ENCODE measurements at regions not wholly inside any gene's neighbourhood (a gene's known extent, or its start where the extent isn't known, plus 50 kb on each side); places are given as distances from the start of the nearest gene placed in this dataset.

- CTCF ChIA-PET = no interaction called here
- no peak for DNase-seq
- no TSS peak for BruUV-seq (replicated peaks)
- peaks cover 9% of the 10 kb centered on the region; the same call in 1 of the 2 replicates for H3K4me1 ChIP-seq
- no peaks in the 10 kb centered on the region for H3K9me3 Mint-ChIP-seq (ENCODE audit: unreplicated experiment)
- POLR2A ChIA-PET = no interaction called here
- no peaks in the 10 kb centered on the region for H3K27me3 Mint-ChIP-seq (ENCODE audit: insufficient read depth, unreplicated experiment)
- H3K27ac Mint-ChIP-seq (ENCODE audit: unreplicated experiment) = no peak overlapping the region
- no peaks in the 10 kb centered on the region for H3K9me3 ChIP-seq
- no peak for TF ChIP-seq CTCF (IDR thresholded peaks at IDR 0.05; ENCODE audit: insufficient read depth in 1 of 2, low read depth in 1 of 2, low read length in 1 of 2, severe bottlenecking in 1 of 2, unreplicated experiment in 1 of 2)
- no peaks in the 10 kb centered on the region for H3K36me3 Mint-ChIP-seq (ENCODE audit: insufficient read depth, unreplicated experiment)
- H3K36me3 ChIP-seq (ENCODE audit: control insufficient read depth, insufficient read depth, low read length) = no peaks in the 10 kb centered on the region
- intact Hi-C loops (cut with micrococcal nuclease; ENCODE audit: unreplicated experiment) = no loop called here
- peaks cover 13% of the 10 kb centered on the region for H3K4me1 Mint-ChIP-seq (ENCODE audit: low read depth, unreplicated experiment)
- no peak overlapping the region for H3K4me3 Mint-ChIP-seq (ENCODE audit: unreplicated experiment)
- no peaks in the 10 kb centered on the region for H3K27me3 ChIP-seq (replicated peaks; ENCODE audit: control insufficient read depth, insufficient read depth, low read length)
- H3K4me3 ChIP-seq (ENCODE audit: low read depth, low read length) = no peak overlapping the region
Observed at GRCh38 chr22:22047266-22047665, 64.7 kb upstream of the TOP3B start.

GRCh38 chr22:22046370-22046769 lies 63.8 kb upstream of the TOP3B start:
- no peaks in the 10 kb centered on the region for H3K27me3 Mint-ChIP-seq (ENCODE audit: insufficient read depth, unreplicated experiment)
- H3K9me3 Mint-ChIP-seq (ENCODE audit: unreplicated experiment) = no peaks in the 10 kb centered on the region
- H3K4me1 Mint-ChIP-seq (ENCODE audit: low read depth, unreplicated experiment) = peaks cover 20% of the 10 kb centered on the region
- no peaks in the 10 kb centered on the region for H3K36me3 Mint-ChIP-seq (ENCODE audit: insufficient read depth, unreplicated experiment)
- BruUV-seq (replicated peaks) = no TSS peak
- H3K27me3 ChIP-seq (replicated peaks; ENCODE audit: control insufficient read depth, insufficient read depth, low read length) = no peaks in the 10 kb centered on the region
- TF ChIP-seq CTCF (IDR thresholded peaks at IDR 0.05; ENCODE audit: insufficient read depth in 1 of 2, low read depth in 1 of 2, low read length in 1 of 2, severe bottlenecking in 1 of 2, unreplicated experiment in 1 of 2) = no peak
- peaks cover 14% of the 10 kb centered on the region; the same call in 1 of the 2 replicates for H3K4me1 ChIP-seq
- DNase-seq = no peak
- H3K27ac Mint-ChIP-seq (ENCODE audit: unreplicated experiment) = no peak overlapping the region
- H3K4me3 ChIP-seq (ENCODE audit: low read depth, low read length) = no peak overlapping the region
- no peaks in the 10 kb centered on the region for H3K36me3 ChIP-seq (ENCODE audit: control insufficient read depth, insufficient read depth, low read length)
- POLR2A ChIA-PET = no interaction called here
- H3K9me3 ChIP-seq = no peaks in the 10 kb centered on the region
- intact Hi-C loops (cut with micrococcal nuclease; ENCODE audit: unreplicated experiment) = no loop called here
- CTCF ChIA-PET = no interaction called here
- no peak overlapping the region for H3K4me3 Mint-ChIP-seq (ENCODE audit: unreplicated experiment)

- peaks cover 20% of the 10 kb centered on the region for H3K4me1 Mint-ChIP-seq (ENCODE audit: low read depth, unreplicated experiment)
- Histone ChIP-seq H3K9me3 (no peaks in the 10 kb centered on the region), H3K36me3 (ENCODE audit: control insufficient read depth, insufficient read depth, low read length) (no peaks in the 10 kb centered on the region), H3K4me1 (peaks cover 14% of the 10 kb centered on the region; the same call in 1 of the 2 replicates), H3K27me3 (replicated peaks; ENCODE audit: control insufficient read depth, insufficient read depth, low read length) (no peaks in the 10 kb centered on the region), H3K4me3 (ENCODE audit: low read depth, low read length) (no peak overlapping the region)
- no peaks in the 10 kb centered on the region for H3K36me3 Mint-ChIP-seq (ENCODE audit: insufficient read depth, unreplicated experiment)
- no peak for DNase-seq
- ChIA-PET POLR2A (no interaction called here), CTCF (no interaction called here)
- H3K9me3 Mint-ChIP-seq (ENCODE audit: unreplicated experiment) = no peaks in the 10 kb centered on the region
- H3K4me3 Mint-ChIP-seq (ENCODE audit: unreplicated experiment) = no peak overlapping the region
- no peak overlapping the region for H3K27ac Mint-ChIP-seq (ENCODE audit: unreplicated experiment)
- BruUV-seq (replicated peaks) = no TSS peak
- no peak for TF ChIP-seq CTCF (IDR thresholded peaks at IDR 0.05; ENCODE audit: insufficient read depth in 1 of 2, low read depth in 1 of 2, low read length in 1 of 2, severe bottlenecking in 1 of 2, unreplicated experiment in 1 of 2)
- H3K27me3 Mint-ChIP-seq (ENCODE audit: insufficient read depth, unreplicated experiment) = no peaks in the 10 kb centered on the region
- intact Hi-C loops (cut with micrococcal nuclease; ENCODE audit: unreplicated experiment) = no loop called here
Observed at GRCh38 chr22:22045571-22046335, 63.2 kb upstream of the TOP3B start.

Measured in Caco-2 (cell line).